Esophagus squamous epithelium (tissue), 4 donors: ENCODE measurements at regions not wholly inside any gene's neighbourhood (a gene's known extent, or its start where the extent isn't known, plus 50 kb on each side); places are given as distances from the start of the nearest gene placed in this dataset.

Experiments
- POLR2A ChIP-seq, 4 donors: fragments of 450-650 bp; IDR thresholded peaks; one replicate each; pipeline ENCODE4 v1.6.1; 2017; ENCODE audit warnings: antibody characterized with exemption in 4 of 4, mild to moderate bottlenecking in 4 of 4, moderate library complexity in 3 of 4
- TF ChIP-seq, protein P1 (sequence below), 6 experiments: fragments of 450-650 bp in 4 of 6; fragments of 200-600 bp in 2 of 6; sonication (generic) in 2 of 6; IDR thresholded peaks; one replicate each; pipeline ENCODE4 v1.5.1; 2016 to 2019; ENCODE audit warnings: antibody characterized with exemption in 6 of 6, mild to moderate bottlenecking in 4 of 6, moderate library complexity in 4 of 6

DNA sequence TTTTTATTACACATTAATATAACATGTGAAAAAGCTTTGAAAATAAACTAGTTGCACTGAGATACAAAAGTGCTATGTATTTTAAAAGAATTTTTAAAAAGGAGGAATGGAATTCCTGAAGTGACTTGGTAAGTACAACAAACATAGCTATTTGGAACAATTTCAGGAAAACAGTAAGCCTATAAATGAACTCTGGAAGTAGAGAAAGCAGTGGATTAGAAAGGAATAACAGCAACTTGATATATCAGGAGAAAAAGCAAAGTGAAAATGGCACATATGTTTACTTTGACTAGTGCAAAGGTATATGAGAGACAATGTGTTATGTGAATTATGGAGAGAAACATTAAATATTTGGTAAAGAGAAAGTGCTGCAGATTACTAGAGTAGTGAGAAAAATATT, 811.7 kb downstream of the C12orf50 start:
- no peak for TF ChIP-seq POLR2A (IDR thresholded peaks at IDR 0.05)
- TF ChIP-seq, protein P1, sequence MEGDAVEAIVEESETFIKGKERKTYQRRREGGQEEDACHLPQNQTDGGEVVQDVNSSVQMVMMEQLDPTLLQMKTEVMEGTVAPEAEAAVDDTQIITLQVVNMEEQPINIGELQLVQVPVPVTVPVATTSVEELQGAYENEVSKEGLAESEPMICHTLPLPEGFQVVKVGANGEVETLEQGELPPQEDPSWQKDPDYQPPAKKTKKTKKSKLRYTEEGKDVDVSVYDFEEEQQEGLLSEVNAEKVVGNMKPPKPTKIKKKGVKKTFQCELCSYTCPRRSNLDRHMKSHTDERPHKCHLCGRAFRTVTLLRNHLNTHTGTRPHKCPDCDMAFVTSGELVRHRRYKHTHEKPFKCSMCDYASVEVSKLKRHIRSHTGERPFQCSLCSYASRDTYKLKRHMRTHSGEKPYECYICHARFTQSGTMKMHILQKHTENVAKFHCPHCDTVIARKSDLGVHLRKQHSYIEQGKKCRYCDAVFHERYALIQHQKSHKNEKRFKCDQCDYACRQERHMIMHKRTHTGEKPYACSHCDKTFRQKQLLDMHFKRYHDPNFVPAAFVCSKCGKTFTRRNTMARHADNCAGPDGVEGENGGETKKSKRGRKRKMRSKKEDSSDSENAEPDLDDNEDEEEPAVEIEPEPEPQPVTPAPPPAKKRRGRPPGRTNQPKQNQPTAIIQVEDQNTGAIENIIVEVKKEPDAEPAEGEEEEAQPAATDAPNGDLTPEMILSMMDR (IDR thresholded peaks at IDR 0.05) = no peak
